HG02623 (cell line): ENCODE measurements at regions not wholly inside any gene's neighbourhood (a gene's known extent, or its start where the extent isn't known, plus 50 kb on each side); places are given as distances from the start of the nearest gene placed in this dataset.

Source experiments
- ATAC-seq: cut with Tn5 transposase; IDR thresholded peaks from one replicate; pipeline ENCODE4 v1.9.1; 2021; ENCODE audit warnings: moderate library complexity; ENCODE audit not compliant: unreplicated experiment

DNA sequence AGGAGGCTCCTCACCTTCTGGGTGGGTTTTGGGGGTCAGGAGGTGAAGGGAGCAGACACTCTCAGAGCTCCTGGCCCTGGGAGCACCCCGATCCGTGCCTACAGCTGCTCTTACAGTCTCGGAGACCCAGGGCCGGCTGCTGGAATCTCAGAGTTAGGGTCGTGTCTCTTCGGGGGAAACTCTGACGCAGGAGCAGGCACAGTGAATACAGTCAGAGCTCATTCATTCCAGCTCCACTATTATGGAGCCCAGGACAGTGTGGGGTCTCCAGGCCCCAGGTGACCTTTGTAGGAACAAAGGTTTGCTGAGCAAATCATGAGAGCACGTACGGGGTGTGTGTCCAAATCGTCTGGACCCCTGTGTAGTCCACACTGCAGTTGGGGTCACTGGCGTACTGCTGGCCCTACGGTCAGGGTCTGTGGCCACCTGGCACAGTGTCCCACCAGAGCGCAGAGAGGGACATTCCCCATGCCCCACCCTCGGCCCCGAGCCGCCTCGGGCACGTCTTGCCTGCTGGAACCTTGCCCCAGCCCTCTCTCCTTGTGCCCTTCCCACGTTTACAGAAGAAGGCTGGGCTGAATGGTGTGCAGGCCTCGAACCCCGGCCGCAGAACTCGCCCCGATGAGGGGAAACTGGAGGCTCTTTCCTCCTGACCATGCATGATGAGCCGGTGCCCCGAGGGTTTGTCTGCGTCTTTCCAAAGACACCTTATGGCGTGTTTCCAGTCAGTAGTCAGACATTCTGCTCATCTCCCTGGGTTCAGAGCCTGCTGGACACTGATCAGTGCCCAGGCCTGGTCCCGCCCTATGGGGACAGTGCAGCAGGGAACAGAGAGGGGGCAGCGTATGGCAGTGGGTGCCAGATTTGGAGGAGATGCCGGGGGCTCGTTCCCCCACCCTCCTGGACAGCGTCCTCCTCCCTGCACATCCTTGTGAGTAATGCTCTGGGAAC, 1166.6 kb downstream of the BRD1 start:
- no peak for ATAC-seq

DNA sequence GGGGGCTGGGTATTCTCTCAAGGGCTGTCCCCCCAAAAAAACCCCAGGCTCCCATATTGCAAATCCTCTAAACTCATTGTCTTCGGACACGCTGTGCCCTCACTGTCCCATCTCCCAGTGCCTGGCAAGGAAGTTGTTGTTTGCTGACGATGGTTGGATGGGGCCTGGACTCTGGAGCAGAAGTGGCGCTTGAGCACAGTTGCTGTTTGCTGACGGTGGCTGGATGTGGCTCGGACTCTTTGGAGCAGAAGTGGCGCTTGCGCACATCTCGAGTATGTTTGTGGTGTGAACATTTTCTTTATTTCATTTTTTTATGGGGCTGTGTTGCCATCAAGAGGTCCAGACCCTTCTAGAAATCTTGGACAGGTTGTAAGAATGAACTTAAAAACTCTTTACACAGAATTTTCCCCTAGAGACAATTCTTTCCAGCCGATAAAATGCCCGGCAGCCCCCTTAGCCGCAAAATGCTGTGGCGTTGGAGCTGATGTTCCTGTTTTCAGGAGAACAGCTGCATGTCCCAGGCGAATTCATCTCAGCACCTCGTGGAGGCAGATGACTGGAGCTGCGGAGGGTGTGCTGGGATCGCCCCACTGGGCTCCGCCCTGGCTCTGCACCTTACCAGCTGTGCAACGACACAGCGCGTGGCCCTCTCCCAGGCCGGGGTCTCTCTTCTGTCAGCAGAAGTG, 1167.4 kb downstream of the BRD1 start:
- no peak for ATAC-seq

DNA sequence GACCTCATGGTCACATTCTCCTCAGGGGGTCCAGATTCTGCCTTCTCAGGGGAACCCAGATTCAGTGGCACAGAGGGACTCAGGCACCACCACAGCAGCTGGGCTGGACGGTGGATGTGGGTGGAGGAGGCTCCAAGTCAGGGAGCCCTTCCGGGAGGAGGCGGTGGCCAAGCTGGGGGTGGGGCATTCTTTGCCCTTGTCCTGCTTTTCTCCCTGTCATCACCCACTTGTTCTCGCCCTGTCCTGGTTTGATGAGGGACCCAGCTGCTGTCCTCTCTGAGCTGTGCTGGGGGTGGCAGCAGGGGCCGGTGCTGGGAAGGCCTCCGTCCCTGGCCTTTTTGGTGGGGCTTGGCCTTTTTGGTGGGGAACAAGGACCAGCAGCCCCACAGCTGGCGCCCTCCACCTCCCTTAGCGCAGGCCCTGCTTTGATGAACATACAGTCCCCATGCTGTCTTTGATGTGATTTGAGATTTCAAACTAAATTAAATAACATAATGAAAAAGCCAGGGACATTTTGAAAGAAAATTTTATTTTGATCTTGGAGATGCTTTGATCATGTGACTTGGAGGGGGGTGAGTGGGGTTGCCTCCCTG, 1168.2 kb downstream of the BRD1 start:
- ATAC-seq: no peak

DNA sequence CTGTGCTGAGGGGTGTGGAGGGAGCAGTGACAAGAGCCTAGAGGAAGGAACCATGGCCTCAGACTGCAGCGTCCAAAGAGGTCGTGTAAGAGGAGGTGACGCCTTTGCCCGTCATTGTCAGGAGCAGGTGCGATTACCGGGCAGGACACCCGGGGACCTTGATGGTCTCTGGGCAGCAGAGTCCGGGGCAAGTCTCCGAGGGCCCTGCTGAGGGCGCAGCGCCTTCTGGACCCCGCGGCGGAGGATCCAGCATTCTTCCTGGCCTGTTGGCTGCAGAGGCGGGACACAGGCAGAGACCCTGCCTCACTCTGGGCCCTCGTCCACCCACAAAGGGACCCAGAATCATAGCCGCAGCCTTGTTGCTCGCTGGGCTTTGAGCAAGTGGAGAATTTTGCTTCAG, 1168.8 kb downstream of the BRD1 start:
- no peak for ATAC-seq

DNA sequence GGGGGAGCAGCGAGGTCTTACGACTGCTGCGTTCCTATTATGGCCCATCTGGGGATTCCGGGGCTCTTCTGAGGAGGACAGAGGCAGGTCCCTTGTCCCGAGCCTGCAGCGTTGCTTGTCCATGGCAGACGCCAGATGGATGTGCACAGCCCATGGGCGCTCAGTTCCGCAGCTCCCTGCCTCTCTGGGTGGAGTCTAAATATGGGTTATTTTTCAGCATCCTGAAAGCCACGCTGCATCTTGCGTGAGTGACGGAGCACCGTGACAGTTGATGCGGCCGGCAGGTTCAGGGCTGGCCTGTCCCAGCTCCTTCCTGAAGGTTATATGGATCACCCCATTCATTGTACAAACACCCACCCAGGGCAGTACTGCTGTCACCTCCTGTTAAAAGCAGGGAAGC, 1169.4 kb downstream of the BRD1 start:
- ATAC-seq: no peak

DNA sequence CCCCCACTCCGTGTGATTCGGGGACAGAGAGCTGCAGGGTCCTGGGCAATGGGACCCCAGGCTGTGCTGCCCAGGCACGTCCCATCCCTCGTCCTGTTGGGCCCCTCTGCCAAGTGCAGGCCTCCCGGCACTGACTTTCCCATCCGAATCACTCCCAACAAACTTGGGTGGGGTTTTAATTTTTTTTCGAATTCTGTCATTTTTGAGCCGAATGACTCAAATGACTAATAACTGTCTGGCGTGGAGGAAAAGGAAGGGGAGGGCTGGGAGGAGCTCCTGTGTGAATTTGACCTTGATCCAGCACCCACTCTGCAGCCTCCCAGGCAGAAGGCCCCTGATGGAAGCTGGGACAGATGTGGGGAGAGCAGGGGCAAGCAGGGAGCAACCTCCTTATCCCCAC, 1173.2 kb downstream of the BRD1 start:
- ATAC-seq: no peak

DNA sequence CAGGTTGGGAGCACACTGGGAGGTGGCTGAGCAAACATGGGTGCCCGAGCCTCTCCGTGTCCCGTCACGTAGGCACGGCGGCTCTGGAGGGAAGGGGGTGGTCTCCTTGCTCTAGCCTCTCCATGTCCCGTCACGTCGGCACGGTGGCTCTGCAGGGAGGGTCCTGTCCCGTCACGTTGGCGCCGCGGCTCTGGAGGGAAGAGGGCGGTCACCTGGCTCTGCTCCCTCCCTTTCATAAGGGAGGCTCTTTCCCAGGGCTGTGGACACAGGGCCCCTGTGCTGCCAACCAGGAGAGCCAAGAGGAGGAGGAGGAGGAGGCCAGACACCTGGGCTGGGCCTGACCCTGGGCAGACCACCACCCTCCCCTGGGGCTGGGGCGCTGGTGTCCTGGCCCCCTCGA, 1173.7 kb downstream of the BRD1 start:
- ATAC-seq: no peak

DNA sequence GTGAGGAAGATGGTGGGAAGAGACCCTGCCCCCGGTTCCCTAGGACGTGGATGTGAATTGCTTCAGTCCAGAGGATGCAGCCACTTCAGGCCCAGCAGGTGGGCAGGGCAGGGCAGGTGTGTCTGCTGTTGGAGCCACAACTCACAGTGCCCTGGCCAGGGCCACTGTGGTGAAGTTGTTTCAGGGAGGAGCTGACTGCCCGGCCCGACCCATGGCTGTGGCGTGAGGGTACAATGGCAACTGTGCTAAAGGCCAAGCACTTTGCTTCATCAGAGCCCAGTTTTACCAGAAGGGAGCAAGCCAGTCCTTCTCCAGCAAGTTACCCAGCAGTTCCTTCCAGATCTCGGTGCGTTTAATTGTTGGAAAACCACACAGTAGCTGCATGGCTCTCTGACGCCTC, 1174.4 kb downstream of the BRD1 start:
- ATAC-seq: no peak

DNA sequence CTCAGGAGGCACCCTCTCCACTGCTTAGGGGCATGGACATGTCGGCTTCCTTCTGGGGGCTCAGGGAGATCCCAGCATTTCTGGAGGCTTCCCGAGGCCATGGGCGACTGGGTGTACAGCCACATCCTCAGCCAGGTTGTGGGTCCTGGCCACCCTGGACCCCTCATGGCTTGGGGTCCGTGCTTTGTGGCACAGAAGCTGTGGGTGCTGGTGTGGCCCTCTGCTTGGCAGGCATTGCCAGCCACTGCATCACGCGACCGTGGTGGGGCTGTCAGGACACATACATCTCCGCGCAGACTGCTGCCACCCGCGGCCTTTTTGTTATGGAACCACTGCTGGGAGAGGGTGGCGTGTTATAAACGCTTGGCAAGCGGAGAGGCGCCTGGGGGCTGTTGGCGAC, 1174.9 kb downstream of the BRD1 start:
- no peak for ATAC-seq

DNA sequence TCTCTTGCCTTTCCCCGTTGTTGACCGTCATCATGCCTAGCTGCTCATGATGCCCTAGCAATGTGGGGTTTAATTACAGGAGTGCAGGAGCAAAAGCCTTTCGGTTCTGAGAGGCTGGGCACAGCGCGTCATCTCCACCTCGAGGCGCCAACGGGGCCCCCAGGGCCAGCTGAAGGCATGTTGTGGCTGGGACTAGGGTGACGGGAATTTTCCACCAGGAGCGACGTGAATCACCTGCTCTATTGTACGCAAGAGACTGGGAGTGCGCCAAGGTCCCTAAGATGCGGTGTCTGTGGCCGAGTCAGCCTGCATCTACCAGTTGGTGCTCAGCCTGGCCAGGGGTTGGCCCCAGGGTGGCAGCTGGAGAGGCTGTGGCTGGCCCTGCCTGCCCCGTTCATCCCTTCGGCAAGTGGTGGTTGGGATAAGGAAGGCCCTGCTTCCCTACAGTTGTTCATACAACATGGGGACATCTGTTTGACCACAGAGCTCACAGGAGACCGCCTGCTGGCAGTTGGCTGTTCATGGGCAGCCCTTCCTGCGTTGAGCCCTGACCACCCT, 1175.6 kb downstream of the BRD1 start:
- no peak for ATAC-seq

DNA sequence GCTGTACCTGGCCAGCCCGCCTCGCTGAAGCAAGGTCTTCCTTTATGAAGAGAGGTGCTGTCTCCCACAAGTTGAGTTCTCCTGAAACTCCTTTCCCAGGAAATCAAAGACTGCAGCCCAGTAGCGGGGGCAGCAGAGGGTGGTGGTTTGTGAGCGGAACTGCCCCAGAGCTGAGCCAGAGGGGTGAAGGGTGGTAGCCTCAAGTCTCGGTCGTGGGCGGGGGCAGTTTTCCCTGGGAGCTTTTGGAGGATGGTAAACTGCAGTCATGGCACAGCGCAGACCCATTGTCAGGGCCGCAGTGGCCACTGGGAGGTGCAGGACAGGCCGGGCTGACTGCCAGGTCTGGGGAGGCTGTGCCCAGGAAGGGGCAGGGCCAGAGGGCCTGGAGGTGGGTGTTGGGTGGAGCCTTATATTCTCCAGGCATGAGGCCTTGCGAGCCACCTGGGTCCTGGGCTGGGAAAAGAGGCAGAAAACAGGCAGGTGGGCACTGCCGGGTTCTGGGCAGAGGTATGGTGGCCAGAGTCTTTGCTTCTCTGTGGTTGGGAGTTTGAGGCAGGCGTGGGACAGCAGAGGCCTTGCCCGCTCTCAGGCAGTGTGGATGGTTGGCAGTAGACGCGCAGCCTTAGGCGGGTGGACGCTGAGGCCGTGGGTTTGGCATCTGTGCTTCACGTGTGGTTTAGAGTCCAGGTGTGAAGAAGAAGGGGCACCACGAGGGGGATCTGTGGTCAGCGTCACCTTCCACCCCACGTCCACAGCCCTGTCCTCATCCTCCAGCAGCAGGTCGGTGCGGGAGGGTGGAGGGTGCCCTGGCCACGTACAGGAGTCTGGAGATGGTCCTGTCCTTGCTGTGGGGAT, 1176.4 kb downstream of the BRD1 start:
- ATAC-seq: no peak

DNA sequence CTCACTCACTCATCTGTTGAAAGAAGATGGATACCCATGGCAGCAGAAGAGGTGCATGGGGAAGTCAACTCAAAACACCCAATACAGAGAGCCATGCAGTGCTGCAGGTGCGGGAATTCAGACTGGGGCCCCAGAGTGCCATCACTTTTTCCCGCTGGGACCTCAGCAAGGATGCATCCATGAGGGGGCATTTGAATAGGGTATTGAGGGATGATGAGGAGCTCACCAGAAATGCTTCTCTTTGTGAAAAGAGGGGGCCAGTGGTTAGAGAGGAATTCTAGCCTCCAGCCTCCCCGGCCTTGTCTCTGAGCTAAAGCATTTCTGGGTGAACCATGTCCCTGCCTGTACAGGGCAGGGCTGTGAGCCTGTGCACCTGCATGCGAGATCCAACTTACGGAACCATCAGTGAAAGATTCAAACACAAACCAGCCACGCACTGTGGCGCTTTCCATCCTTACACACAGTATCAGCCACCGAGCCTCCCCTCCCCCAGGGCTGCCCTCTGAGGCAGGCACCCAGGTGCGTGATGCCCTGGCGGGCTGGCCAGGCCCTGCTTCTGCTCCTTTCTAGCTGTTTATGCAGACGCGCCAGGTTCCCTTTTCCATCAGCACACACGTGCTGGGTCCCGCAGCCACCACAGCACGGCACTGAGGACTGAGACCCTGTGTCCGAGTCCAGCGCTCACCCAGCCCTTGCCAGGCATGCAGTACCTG, 1177.2 kb downstream of the BRD1 start:
- no peak for ATAC-seq

DNA sequence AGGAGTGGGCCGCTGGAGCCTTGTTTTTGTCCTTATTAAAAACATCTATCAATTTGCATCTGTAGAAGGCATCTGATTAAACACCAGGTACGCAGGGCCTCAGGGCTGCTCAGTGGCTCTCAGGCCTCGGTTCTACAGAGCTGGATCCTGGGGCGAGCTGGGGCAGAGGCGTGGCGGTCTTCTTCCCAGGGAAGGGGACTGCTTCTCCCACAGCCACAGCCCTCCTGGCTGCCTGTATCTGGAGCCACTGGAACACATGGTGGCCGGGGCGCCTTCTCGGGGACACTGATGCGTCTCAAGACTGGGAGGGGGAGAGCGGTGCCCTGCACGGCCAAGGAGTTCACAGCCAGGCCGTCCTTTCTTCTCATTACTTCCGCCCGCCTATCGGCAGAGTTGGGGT, 1178.2 kb downstream of the BRD1 start:
- no peak for ATAC-seq

DNA sequence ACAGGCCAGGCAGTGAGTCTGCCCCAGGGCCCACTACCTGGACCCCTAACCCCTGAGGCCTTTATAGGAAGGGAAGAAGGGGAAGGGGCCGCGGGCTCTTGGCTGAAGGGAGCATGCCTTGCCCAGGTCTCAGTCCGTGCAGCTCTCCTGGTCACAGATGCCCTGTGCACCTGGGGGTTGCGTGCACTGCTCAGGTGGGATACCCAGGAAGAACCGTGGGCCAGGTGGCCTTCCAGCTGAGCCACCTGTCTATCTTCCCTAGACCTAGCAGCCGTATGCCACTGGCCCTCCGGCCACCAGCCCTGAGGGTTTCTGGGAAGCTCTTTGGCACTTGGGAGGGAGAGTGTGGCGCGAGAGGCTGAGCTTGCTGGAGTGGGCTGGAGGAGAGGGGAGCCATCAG, 1178.6 kb downstream of the BRD1 start:
- no peak for ATAC-seq

DNA sequence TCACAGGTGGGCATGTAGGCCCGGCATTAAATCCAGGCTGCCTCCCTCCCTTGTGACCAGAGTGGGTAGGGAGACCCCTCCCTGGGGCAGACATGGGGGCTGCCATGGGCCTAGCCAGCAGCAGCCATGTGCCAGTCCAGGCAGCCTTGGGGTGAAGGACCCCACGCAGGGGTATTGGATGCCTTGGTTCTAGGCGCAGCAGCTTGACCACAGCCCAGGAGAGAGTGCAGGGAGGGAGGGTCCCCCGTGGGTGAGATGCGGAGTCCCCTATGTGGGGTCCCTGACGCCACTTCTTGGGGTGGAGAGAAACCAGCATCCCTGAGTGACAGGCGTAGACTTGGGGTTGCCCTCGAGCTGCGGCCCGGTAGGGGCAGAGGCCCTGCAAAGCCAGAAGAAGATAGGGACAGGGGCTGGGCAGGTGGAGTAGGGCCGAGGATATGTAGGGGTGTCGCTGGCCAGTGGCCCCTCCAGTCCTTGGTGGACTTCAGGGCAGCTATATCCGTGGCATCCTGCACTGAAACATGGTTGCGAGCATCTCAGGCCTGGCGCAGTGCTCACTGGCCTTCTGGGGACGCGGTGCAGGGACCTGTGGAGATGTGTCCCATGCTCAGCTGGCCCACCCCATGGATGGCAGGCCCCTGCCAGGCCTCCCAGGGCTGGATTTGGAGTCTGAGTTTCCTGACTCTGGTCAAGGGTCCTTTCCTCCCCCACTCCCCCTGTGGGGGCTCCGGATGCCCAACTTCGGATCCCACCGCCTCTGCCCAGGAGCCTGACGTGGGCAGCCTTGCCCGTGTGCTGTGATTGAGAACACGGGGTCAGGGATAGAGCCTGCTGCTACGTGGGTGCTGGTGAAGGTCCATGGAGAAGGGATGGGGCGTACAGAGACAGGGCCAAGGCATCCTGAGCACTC, 1179.8 kb downstream of the BRD1 start:
- ATAC-seq: no peak

DNA sequence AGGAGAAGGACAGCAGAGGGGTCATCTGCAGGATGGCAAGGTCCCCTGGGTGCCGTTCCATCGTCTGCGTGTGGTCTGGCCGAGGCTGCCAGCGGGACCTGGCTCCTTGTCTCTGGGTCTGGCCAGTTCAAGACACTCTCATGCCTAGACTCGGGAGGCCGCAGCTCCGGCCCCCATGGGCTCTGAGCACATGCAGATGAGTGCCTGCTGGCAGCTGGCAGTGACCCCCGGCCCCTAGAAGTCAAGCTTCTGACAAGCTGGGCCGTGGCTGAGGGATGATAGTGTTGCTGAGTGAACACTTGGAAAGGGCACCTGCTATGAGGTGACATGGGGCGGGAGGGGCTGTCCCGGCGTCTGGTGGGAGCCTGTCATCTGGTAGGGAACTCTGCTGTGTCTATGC, 1180.6 kb downstream of the BRD1 start:
- ATAC-seq: no peak

DNA sequence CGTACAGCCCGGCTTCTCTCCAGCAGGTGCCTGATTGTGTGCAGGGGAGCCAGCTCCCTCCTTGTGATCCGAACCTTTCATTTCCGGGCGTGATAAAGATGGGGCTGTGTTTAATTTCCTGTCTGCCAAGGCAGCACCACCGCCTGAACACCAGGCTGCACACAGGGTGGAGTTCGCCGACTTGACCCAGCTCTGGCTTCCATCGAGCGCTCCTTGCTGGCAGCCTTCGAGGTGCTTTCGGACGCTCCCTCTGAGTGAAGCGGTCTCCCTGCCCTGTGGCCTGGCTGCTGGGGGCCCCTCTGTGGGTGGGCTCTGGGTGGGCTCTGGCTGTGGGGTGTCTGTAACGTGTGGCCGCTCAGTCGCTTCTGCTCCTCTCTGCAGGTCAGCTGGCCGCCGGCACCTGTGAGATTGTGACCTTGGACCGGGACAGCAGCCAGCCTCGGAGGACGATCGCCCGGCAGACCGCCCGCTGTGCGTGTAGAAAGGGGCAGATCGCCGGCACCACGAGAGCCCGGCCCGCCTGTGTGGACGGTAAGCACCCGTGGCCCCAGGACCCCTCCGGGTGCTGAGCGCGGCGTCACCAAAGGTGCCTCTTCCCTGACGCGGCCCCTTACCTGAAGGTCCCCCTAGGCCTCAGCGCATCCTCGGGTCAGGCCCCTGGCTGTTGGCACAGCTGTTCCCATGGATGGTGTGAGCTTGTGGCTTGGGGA, 1181.3 kb downstream of the BRD1 start:
- ATAC-seq: no peak

DNA sequence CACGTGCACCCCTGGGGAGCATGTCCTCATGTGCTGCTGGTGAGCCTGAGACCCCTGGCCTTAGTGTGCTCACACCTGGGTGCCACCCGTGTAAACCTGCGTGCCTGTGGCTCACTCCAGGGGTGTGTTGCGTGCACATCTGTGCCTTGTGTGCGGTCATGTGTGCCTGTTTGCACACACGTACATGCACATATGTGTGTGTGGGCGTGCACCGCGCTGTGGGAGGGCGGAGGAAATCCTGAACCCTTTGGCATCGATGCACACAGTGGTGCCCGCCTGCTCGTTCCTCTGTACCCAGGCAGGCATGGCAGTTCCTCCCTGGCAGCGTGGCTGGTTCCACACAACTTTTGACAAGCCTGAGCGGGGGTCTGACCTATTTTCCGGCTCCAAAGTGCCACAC, 1181.9 kb downstream of the BRD1 start:
- ATAC-seq: no peak
